ENCODE measurements at regions not wholly inside any gene's neighbourhood (a gene's known extent, or its start where the extent isn't known, plus 50 kb on each side); places are given as distances from the start of the nearest gene placed in this dataset.

- TF ChIP-seq CTCF (IDR thresholded peaks at IDR 0.05; ENCODE audit: borderline replicate concordance, control extremely low read depth, extremely low read depth, insufficient read depth, missing control alignments), result peak; percentile 70
- in situ Hi-C loops (cut with MboI; ENCODE audit: low sequenced_read_pairs, unreplicated experiment), result no loop called here
- peak; percentile 13 for DNase-seq (ENCODE audit: low spot score)
Measured at GRCh38 chr1:63148825-63149645, 173.3 kb upstream of the FOXD3 start.

- DNase-seq (ENCODE audit: low spot score), result no peak
- TF ChIP-seq CTCF (IDR thresholded peaks at IDR 0.05; ENCODE audit: borderline replicate concordance, control extremely low read depth, extremely low read depth, insufficient read depth, missing control alignments), result no peak
- in situ Hi-C loops (cut with MboI; ENCODE audit: low sequenced_read_pairs, unreplicated experiment), result no loop called here
Measured at GRCh38 chr1:63152572-63152971, 169.8 kb upstream of the FOXD3 start.

- no peak for TF ChIP-seq CTCF (IDR thresholded peaks at IDR 0.05; ENCODE audit: borderline replicate concordance, control extremely low read depth, extremely low read depth, insufficient read depth, missing control alignments)
- in situ Hi-C loops (cut with MboI; ENCODE audit: low sequenced_read_pairs, unreplicated experiment), result no loop called here
- DNase-seq (ENCODE audit: low spot score), result no peak
Measured at GRCh38 chr1:63155437-63155836, 166.9 kb upstream of the FOXD3 start.

- in situ Hi-C loops (cut with MboI; ENCODE audit: low sequenced_read_pairs, unreplicated experiment), result no loop called here
- DNase-seq (ENCODE audit: low spot score), result no peak
- TF ChIP-seq CTCF (IDR thresholded peaks at IDR 0.05; ENCODE audit: borderline replicate concordance, control extremely low read depth, extremely low read depth, insufficient read depth, missing control alignments), result no peak
Measured at GRCh38 chr1:63157085-63157484, 165.3 kb upstream of the FOXD3 start.

- no peak for DNase-seq (ENCODE audit: low spot score)
- in situ Hi-C loops (cut with MboI; ENCODE audit: low sequenced_read_pairs, unreplicated experiment), result no loop called here
- TF ChIP-seq CTCF (IDR thresholded peaks at IDR 0.05; ENCODE audit: borderline replicate concordance, control extremely low read depth, extremely low read depth, insufficient read depth, missing control alignments), result no peak
Measured at GRCh38 chr1:63169057-63169456, 153.3 kb upstream of the FOXD3 start.

- in situ Hi-C loops (cut with MboI; ENCODE audit: low sequenced_read_pairs, unreplicated experiment), result no loop called here
- no peak for DNase-seq (ENCODE audit: low spot score)
- TF ChIP-seq CTCF (IDR thresholded peaks at IDR 0.05; ENCODE audit: borderline replicate concordance, control extremely low read depth, extremely low read depth, insufficient read depth, missing control alignments), result no peak
Measured at GRCh38 chr1:63173161-63173560, 149.2 kb upstream of the FOXD3 start.

All from GM13976 (cell line).